T-helper 2 cell treated with Interferon-gamma antibody and Interleukin-4, amounts not matched to agents 5 μg/mL and 100 μg/mL, for 36 hours (primary cell): ENCODE measurements at regions not wholly inside any gene's neighbourhood (a gene's known extent, or its start where the extent isn't known, plus 50 kb on each side); places are given as distances from the start of the nearest gene placed in this dataset.
"Not testable (repeated sequence)": the region's sequence is repeated elsewhere in the genome, so short reads cannot be mapped to it uniquely, and the experiment has no call there.

Experiments used
- DNase-seq: peaks from one replicate; pipeline ENCODE4 v3.0.0; 2021; ENCODE audit warnings: low spot score
- H3K27ac Mint-ChIP-seq: one replicate; pipeline ENCODE4 v1.8.0; 2021; ENCODE audit warnings: mild to moderate bottlenecking, mixed read lengths
- H3K27me3 Mint-ChIP-seq: one replicate; pipeline ENCODE4 v1.8.0; 2021; ENCODE audit warnings: low read depth, mixed read lengths
- H3K36me3 Mint-ChIP-seq: one replicate; pipeline ENCODE4 v1.8.0; 2021; ENCODE audit warnings: low read depth, mixed read lengths
- H3K4me1 Mint-ChIP-seq: one replicate; pipeline ENCODE4 v1.8.0; 2021; ENCODE audit warnings: low read depth, mixed read lengths
- H3K4me3 Mint-ChIP-seq: one replicate; pipeline ENCODE4 v1.8.0; 2022; ENCODE audit warnings: mild to moderate bottlenecking, moderate library complexity, mixed read lengths
- H3K9me3 Mint-ChIP-seq: one replicate; pipeline ENCODE4 v1.8.0; 2021; ENCODE audit warnings: mixed read lengths

DNA sequence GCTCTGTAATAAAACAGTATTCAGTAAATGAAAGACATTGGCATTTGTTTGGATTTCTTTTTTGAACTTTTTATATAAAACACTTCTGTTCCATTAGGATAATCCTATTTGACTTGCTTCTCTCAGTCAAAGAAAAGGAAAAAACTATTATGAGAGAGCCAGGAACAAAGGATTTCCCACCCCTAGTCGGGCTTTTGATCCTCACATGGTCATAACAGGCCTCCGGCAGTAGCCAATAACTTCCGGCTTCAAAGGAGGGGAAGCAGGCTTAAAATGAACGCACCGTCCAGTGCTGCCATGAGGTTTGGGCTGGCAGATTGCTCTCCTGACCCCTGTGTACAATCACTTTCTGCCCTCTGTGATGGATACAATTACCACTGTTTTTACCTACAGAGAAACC is 209.3 kb downstream of the ZNF608 start:
- peaks cover 8% of the 10 kb centered on the region for H3K9me3 Mint-ChIP-seq
- H3K36me3 Mint-ChIP-seq, result no peaks in the 10 kb centered on the region
- no peaks in the 10 kb centered on the region for H3K4me1 Mint-ChIP-seq
- no peaks in the 10 kb centered on the region for H3K27me3 Mint-ChIP-seq
- no peak for DNase-seq
- no peak overlapping the region for H3K4me3 Mint-ChIP-seq
- H3K27ac Mint-ChIP-seq, result no peak overlapping the region

DNA sequence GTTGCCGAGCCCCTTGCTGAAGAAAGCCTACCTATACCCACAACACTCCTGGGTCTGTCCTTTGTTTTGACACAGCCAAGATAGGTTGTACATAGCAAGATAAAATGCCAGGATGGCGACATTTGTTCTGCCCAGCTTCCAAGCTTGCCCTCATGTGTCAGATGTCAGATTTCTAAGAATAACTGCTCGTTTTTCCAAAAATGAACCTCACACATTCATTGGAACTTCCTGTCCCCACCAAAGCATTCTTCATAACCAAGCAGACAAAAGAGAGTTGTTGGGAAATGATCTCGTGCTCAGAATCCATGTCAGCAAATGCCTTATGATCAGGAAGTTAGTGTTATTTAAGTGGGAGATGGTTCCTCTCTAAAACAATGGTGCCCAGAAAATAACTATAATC is 210.1 kb downstream of the ZNF608 start:
- no peaks in the 10 kb centered on the region for H3K4me1 Mint-ChIP-seq
- H3K9me3 Mint-ChIP-seq, result peaks cover 8% of the 10 kb centered on the region
- DNase-seq, result no peak
- no peak overlapping the region for H3K27ac Mint-ChIP-seq
- no peak overlapping the region for H3K4me3 Mint-ChIP-seq
- no peaks in the 10 kb centered on the region for H3K36me3 Mint-ChIP-seq
- no peaks in the 10 kb centered on the region for H3K27me3 Mint-ChIP-seq

DNA sequence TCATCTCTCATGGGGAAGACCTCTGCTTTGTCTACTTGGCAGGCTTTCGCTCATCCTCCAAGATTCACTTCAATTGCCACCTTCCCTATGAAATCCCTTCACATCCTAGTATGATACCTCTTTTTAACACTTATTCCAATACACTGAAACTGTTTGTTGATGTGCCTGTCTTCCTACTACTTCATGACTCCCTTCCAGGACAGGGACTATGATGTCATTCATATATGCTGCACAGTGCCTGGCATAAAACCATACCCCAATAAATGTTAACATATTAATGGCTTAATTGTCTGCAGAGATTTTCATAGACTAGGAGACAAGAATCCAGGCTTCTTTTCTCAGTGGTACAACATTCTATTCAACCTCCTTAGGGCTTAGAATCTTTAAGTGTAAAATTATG is 215.5 kb downstream of the ZNF608 start:
- Mint-ChIP-seq H3K36me3 (no peaks in the 10 kb centered on the region), H3K27ac (no peak overlapping the region), H3K4me1 (no peaks in the 10 kb centered on the region), H3K27me3 (no peaks in the 10 kb centered on the region), H3K9me3 (peaks cover 19% of the 10 kb centered on the region), H3K4me3 (no peak overlapping the region)
- no peak for DNase-seq

DNA sequence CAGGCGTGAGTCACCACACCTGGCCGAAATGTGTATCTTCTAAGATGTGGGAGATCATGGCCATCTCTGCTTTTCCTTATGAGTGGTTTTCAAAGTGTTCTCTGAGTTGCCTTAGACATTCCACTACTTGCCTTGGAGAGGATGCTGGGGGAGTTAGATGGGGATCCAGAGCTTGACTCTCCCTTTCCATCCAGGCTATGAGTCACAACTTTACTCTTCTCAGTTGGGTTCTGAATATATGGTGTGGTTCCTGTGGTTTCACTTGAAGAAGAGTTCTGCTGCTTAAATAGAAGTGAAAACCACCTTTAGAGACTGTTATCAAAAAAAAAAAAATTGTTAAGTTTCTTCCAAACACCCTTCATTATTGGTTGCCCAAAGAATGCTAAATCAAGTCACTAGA is 217.6 kb downstream of the ZNF608 start:
- no peaks in the 10 kb centered on the region for H3K4me1 Mint-ChIP-seq
- no peaks in the 10 kb centered on the region for H3K27me3 Mint-ChIP-seq
- no peak for DNase-seq
- H3K9me3 Mint-ChIP-seq, result peaks cover 15% of the 10 kb centered on the region
- H3K36me3 Mint-ChIP-seq, result no peaks in the 10 kb centered on the region
- no peak overlapping the region for H3K4me3 Mint-ChIP-seq
- no peak overlapping the region for H3K27ac Mint-ChIP-seq

DNA sequence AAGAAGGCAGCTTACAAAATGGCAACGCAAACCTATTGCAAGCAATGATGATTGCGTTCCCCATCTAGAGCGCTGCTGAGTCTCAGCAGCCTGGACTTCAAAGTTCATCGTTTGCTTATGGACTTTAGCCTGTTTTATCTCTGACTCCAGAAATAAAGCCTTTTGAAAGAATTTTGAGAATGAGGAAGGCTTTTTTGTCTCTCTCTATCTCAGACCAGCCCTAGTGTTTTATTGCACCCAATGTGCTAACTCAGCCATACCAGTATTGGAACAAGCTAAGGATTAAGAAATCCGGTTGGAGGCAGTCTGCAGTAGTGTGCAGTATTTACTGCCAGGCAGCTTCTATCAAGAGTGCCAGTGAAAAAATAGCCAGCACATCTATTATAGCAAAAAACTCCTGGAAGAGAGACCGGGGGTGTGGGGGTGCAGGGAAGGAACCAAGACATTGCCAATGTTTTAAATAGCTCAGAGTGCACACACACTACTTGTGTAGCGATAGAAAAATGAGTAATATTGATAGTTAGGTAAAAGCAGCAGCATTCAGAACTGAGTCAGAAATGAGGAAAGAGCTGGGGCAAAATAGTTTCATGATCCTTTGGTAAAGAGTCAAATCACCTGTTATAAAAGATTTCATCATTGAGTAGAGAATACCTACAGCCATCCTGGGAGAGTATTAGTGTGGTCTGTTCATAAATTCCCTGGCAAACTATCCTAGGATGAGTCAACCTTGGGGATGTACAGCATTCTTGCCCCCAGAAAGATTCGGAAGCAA is 219.0 kb downstream of the ZNF608 start:
- Mint-ChIP-seq H3K36me3 (no peaks in the 10 kb centered on the region), H3K4me1 (no peaks in the 10 kb centered on the region), H3K27ac (no peak overlapping the region), H3K4me3 (no peak overlapping the region), H3K27me3 (no peaks in the 10 kb centered on the region), H3K9me3 (peaks cover 13% of the 10 kb centered on the region)
- DNase-seq, result no peak

DNA sequence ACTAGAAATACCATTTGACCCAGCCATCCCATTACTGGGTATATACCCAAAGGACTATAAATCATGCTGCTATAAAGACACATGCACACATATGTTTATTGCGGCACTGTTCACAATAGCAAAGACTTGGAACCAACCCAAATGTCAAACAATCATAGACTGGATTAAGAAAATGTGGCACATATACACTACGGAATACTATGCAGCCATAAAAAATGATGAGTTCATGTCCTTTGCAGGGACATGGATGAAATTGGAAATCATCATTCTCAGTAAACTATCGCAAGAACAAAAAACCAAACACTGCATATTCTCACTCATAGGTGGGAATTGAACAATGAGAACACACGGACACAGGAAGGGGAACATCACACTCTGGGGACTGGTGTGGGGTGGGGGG is 220.4 kb downstream of the ZNF608 start:
- H3K27me3 Mint-ChIP-seq, DNase-seq, H3K27ac Mint-ChIP-seq, H3K4me3 Mint-ChIP-seq, H3K36me3 Mint-ChIP-seq, H3K4me1 Mint-ChIP-seq: not testable (repeated sequence)
- H3K9me3 Mint-ChIP-seq, result peaks cover 11% of the 10 kb centered on the region

DNA sequence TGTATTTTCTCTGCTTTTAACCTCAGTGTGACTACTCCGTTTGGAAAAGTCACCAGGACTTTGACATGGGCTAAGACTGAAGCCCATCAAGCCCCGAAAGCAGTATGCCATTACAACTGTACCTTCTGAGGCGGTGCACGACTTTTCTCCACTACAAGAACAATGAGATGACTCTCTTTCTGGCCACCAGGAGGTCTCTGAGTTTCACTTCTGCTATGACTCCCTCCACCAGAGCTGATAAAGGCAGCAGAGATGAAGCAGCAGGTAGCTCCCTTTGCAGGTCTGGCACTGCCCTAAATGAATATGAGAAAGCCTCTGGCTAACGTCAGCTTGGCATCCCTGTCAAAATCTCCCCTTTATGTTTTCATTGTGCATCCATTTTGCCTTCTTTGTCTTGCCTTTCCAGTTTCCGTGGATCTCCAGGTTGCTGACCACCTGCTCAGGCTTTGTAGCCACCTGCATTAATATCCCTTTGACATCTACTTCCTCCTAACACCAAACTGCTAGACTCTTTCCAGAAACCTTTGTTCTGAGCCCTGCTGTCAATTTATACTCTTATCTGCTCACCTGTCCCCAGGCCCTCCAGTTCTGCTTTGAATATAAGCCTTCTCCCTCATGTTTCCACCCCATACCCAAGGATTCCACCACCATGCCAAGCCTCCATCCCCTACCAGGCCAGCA is 221.7 kb downstream of the ZNF608 start:
- H3K36me3 Mint-ChIP-seq, result no peaks in the 10 kb centered on the region
- no peak overlapping the region for H3K27ac Mint-ChIP-seq
- H3K4me3 Mint-ChIP-seq, result no peak overlapping the region
- no peaks in the 10 kb centered on the region for H3K4me1 Mint-ChIP-seq
- H3K27me3 Mint-ChIP-seq, result no peaks in the 10 kb centered on the region
- peaks cover 4% of the 10 kb centered on the region for H3K9me3 Mint-ChIP-seq
- DNase-seq, result no peak

DNA sequence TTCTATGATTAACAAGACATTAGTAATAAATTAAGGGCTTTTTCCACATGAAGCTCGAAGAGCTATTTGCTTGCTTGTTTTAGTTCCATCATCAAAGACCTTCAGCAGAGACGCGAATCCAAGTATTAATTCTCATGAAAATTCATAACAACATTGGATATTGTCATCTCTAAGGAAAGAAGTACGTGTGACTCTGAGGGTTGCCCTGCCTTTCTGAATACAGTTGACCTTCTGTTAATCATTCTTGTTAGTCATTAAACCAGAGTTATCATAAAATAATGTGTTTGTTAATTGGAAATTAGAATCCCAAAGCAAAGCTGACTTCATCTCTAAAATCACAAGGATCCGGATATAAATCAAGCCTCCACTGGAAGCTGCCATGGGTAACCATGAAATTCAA is 222.5 kb downstream of the ZNF608 start:
- Mint-ChIP-seq H3K27me3 (no peaks in the 10 kb centered on the region), H3K9me3 (peaks cover 4% of the 10 kb centered on the region), H3K27ac (no peak overlapping the region), H3K4me3 (no peak overlapping the region), H3K4me1 (no peaks in the 10 kb centered on the region), H3K36me3 (no peaks in the 10 kb centered on the region)
- no peak for DNase-seq

DNA sequence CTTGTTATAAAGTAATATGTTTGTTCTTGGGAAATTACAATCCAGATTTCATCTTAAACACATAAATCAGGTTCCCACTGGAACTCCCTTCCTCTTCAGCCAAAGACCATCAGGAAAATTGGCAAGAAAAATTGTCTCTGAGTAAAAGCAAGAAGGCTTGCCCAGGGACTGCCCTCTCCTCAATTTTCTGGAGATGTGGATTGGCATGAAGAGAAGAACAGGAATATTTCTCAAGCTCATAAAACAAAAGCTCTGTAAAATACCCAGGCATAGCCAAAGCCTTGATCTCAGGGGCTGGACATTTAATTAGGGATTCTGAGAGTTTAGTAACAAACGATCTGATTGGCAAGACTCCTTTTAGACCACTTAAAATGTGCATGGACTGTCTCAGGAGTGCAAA is 223.4 kb downstream of the ZNF608 start:
- Mint-ChIP-seq H3K9me3 (peaks cover 2% of the 10 kb centered on the region), H3K27me3 (no peaks in the 10 kb centered on the region), H3K27ac (no peak overlapping the region), H3K36me3 (no peaks in the 10 kb centered on the region), H3K4me1 (no peaks in the 10 kb centered on the region), H3K4me3 (no peak overlapping the region)
- DNase-seq, result no peak

DNA sequence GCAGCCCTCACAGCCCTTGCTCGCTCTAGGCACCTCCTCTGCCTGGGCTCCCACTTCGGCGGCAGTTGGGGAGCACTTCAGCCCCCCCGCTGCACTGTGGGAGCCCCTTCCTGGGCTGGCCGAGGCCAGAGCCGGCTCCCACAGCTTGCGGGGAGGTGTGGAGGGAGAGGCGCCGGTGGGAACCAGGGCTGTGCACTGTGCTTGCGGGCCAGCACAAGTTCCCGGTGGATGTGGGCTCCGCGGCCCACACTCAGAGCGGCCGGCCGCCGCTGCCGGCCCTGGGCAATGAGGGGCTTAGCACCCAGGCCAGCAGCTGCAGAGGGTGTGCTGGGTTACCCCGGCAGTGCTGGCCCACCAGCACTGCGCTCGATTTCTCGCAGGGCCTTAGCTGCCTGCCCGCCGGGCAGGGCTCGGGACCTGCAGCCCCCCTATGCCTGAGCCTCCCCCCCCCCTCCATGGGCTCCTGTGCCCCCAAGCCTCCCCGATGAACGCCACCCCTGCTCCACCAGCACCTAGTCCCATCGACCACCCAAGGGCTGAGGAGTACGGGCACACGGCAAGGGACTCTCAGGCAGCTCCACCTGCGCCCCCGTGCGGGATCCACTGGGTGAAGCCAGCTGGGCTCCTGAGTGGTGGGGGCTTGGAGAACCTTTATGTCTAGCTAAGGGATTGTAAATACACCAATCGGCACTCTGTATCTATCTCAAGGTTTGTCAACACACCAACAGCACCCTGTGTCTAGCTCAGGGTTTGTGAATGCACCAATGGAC is 224.8 kb downstream of the ZNF608 start:
- Mint-ChIP-seq H3K9me3 (no peaks in the 10 kb centered on the region), H3K36me3 (no peaks in the 10 kb centered on the region), H3K27me3 (no peaks in the 10 kb centered on the region), H3K4me3 (no peak overlapping the region), H3K27ac (no peak overlapping the region), H3K4me1 (no peaks in the 10 kb centered on the region)
- DNase-seq, result no peak

DNA sequence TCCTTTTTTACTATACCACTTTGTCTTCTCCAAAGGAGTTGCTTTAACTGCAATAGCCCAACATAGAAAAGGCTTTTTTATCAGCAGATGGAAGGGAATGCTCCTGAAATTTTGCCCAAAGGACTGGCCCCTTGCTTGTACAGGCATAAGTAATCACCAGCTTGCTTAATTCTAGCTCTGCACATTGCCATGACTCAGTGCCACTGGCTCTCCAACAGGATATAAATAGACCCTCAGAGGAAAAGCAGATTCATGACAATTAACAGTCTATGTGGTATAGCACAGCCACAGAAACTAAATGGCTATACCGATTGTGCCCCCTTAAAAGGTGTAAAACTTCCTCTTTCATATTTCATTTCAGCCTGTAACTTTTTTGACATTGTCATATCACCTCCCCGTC is 227.0 kb downstream of the ZNF608 start:
- Mint-ChIP-seq H3K4me1 (no peaks in the 10 kb centered on the region), H3K4me3 (no peak overlapping the region), H3K9me3 (no peaks in the 10 kb centered on the region), H3K36me3 (no peaks in the 10 kb centered on the region), H3K27me3 (no peaks in the 10 kb centered on the region), H3K27ac (no peak overlapping the region)
- DNase-seq, result no peak

DNA sequence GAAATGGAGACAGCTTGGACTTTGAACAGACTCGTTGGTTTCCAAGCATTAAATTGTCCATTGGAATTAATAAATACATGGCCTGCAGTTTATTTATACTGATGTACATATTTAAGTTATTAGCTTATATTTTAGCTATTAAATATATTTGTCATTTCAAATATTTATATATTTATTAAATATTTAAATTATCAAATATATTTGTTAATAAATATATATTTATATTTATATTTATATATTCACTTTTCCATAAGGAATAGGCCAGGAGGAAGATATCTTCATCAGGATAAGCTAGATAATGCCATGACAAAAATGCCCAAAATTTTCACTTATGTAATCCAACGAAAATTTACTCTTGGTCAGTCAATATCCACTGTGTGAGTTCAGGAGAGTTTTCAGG is 229.9 kb downstream of the ZNF608 start:
- Mint-ChIP-seq H3K36me3 (no peaks in the 10 kb centered on the region), H3K9me3 (no peaks in the 10 kb centered on the region), H3K27ac (no peak overlapping the region), H3K4me1 (no peaks in the 10 kb centered on the region), H3K4me3 (no peak overlapping the region), H3K27me3 (no peaks in the 10 kb centered on the region)
- no peak for DNase-seq

DNA sequence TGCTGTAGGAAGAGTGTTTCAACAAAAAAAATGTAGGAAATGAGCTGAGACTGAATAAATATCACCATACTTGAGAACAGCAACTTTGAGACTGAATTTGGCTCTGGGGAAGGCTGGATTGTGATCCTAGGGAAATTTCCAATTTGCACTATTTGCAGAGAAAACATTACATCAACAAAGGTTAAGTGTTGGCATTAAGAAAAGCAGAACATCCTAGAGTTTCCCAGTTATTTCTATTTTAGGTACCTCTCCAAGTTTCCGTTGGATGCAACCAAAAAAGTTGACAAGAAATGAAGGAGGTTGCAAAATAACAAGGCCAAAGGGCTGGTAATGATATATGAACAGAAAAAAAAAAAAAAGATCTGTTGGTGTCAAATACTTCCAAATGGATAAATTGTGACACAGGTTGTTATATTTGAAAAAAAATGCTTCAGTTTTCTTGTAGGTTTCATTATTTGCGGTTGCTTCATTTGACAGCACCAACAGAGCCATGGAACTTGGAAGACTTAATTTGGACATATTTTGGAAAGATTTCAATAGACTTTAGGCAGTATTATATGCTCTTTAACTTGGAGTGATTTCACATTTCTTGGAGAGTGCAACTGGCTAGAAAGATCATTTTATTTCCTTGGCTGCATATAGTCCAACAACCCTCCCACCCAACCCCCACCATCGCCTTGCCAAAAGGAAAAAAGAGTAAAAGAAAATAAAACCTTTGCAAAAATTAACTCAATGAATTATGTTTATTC is 230.8 kb downstream of the ZNF608 start:
- Mint-ChIP-seq H3K4me1 (no peaks in the 10 kb centered on the region), H3K36me3 (no peaks in the 10 kb centered on the region), H3K9me3 (no peaks in the 10 kb centered on the region), H3K27ac (no peak overlapping the region), H3K27me3 (no peaks in the 10 kb centered on the region), H3K4me3 (no peak overlapping the region)
- no peak for DNase-seq

DNA sequence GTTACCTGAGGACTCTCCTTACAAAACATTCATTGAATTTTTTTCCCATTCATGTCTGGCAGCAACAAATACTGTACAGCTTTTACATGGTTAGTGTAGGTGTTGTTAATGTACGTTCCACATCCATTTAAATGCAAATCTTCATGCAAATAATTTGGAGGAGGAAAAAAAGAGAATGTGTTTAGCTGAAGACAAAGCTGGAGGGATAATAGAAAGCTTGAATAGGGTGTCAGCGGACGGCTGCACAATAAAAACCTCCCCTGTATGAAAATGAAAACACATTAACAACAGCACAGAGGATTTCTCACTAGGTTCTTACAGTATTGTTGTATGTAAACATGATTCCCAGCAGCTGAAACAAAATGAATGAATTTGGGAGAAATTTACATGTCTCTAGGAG is 231.5 kb downstream of the ZNF608 start:
- Mint-ChIP-seq H3K27me3 (no peaks in the 10 kb centered on the region), H3K27ac (no peak overlapping the region), H3K36me3 (no peaks in the 10 kb centered on the region), H3K4me3 (no peak overlapping the region), H3K9me3 (no peaks in the 10 kb centered on the region), H3K4me1 (no peaks in the 10 kb centered on the region)
- no peak for DNase-seq
